ENCODE measurements at regions not wholly inside any gene's neighbourhood (a gene's known extent, or its start where the extent isn't known, plus 50 kb on each side); places are given as distances from the start of the nearest gene placed in this dataset.
"Not testable (repeated sequence)": the region's sequence is repeated elsewhere in the genome, so short reads cannot be mapped to it uniquely, and the experiment has no call there.

DNA sequence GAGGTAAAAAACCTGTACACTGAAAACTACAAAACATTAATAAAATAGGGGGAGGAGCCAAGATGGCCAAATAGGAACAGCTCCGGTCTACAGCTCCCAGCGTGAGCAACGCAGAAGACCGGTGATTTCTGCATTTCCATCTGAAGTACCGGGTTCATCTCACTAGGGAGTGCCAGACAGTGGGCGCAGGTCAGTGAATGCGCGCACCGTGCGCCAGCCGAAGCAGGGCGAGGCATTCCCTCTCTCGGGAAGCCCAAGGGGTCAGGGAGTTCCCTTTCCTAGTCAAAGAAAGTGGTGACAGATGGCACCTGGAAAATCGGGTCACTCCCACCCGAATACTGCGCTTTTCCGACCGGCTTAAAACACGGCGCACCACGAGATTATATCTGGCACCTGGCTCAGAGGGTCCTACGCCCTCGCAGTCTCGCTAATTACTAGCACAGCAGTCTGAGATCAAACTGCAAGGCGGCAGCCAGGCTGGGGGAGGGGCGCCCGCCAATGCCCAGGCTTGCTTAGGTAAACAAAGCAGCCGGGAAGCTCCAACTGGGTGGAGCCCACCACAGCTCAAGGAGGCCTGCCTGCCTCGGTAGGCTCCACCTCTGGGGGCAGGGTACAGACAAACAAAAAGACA lies 400.9 kb upstream of the FGF16 start:
- TF ChIP-seq, protein P1, sequence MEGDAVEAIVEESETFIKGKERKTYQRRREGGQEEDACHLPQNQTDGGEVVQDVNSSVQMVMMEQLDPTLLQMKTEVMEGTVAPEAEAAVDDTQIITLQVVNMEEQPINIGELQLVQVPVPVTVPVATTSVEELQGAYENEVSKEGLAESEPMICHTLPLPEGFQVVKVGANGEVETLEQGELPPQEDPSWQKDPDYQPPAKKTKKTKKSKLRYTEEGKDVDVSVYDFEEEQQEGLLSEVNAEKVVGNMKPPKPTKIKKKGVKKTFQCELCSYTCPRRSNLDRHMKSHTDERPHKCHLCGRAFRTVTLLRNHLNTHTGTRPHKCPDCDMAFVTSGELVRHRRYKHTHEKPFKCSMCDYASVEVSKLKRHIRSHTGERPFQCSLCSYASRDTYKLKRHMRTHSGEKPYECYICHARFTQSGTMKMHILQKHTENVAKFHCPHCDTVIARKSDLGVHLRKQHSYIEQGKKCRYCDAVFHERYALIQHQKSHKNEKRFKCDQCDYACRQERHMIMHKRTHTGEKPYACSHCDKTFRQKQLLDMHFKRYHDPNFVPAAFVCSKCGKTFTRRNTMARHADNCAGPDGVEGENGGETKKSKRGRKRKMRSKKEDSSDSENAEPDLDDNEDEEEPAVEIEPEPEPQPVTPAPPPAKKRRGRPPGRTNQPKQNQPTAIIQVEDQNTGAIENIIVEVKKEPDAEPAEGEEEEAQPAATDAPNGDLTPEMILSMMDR (conservative IDR thresholded peaks at IDR 0.05), result not testable (repeated sequence)
- TF ChIP-seq ZFX (IDR thresholded peaks at IDR 0.05), result not testable (repeated sequence)
